ENCODE measurements at regions not wholly inside any gene's neighbourhood (a gene's known extent, or its start where the extent isn't known, plus 50 kb on each side); places are given as distances from the start of the nearest gene placed in this dataset.
"Not testable (repeated sequence)": the region's sequence is repeated elsewhere in the genome, so short reads cannot be mapped to it uniquely, and the experiment has no call there.

GRCh38 chr4:132071815-132072214 lies 1077.3 kb upstream of the PCDH10 start:
- intact Hi-C loops (cut with DNase I), result no loop called here
- no peak for DNase-seq

- intact Hi-C loops (cut with DNase I), result no loop called here
- no peak for DNase-seq
Observed at GRCh38 chr4:132076829-132077228, 1072.3 kb upstream of the PCDH10 start.

GRCh38 chr4:132085105-132085504 lies 1064.0 kb upstream of the PCDH10 start:
- intact Hi-C loops (cut with DNase I), result no loop called here
- no peak for DNase-seq

GRCh38 chr4:132094017-132094416 lies 1055.1 kb upstream of the PCDH10 start:
- intact Hi-C loops (cut with DNase I), result no loop called here
- DNase-seq, result no peak

GRCh38 chr4:132097041-132097440 lies 1052.1 kb upstream of the PCDH10 start:
- no peak for DNase-seq

GRCh38 chr4:132101526-132101925 lies 1047.6 kb upstream of the PCDH10 start:
- intact Hi-C loops (cut with DNase I), result no loop called here
- no peak for DNase-seq

More at GRCh38 chr4:132097041-132097440, 1052.1 kb upstream of the PCDH10 start:
- intact Hi-C loops (cut with DNase I), result no loop called here

- intact Hi-C loops (cut with DNase I), result no loop called here
- no peak for DNase-seq
Observed at GRCh38 chr4:132108784-132109183, 1040.3 kb upstream of the PCDH10 start.

GRCh38 chr4:132114885-132115284 lies 1034.2 kb upstream of the PCDH10 start:
- intact Hi-C loops (cut with DNase I), result no loop called here

GRCh38 chr4:132122741-132123140 lies 1026.4 kb upstream of the PCDH10 start:
- intact Hi-C loops (cut with DNase I); DNase-seq: not testable (repeated sequence)

More at GRCh38 chr4:132114885-132115284, 1034.2 kb upstream of the PCDH10 start:
- DNase-seq, result no peak

GRCh38 chr4:132123870-132124623 lies 1025.0 kb upstream of the PCDH10 start:
- intact Hi-C loops (cut with DNase I), result no loop called here
- no peak for DNase-seq

- intact Hi-C loops (cut with DNase I), result no loop called here
- no peak for DNase-seq
Observed at GRCh38 chr4:132124624-132124974, 1024.5 kb upstream of the PCDH10 start.

- intact Hi-C loops (cut with DNase I), result no loop called here
- DNase-seq, result no peak
Observed at GRCh38 chr4:132125131-132125530, 1024.0 kb upstream of the PCDH10 start.

- no peak for DNase-seq
Observed at GRCh38 chr4:132132433-132132832, 1016.7 kb upstream of the PCDH10 start.

GRCh38 chr4:132169660-132170059 lies 979.4 kb upstream of the PCDH10 start:
- intact Hi-C loops (cut with DNase I), result no loop called here

More at GRCh38 chr4:132132433-132132832, 1016.7 kb upstream of the PCDH10 start:
- intact Hi-C loops (cut with DNase I), result no loop called here

GRCh38 chr4:132180020-132180427 lies 969.1 kb upstream of the PCDH10 start:
- intact Hi-C loops (cut with DNase I), result no loop called here
- no peak for DNase-seq

More at GRCh38 chr4:132169660-132170059, 979.4 kb upstream of the PCDH10 start:
- DNase-seq, result no peak

- intact Hi-C loops (cut with DNase I), result no loop called here
- DNase-seq, result no peak
Observed at GRCh38 chr4:132195176-132195575, 953.9 kb upstream of the PCDH10 start.

- intact Hi-C loops (cut with DNase I), result no loop called here
- no peak for DNase-seq
Observed at GRCh38 chr4:132203618-132204017, 945.5 kb upstream of the PCDH10 start.

- intact Hi-C loops (cut with DNase I), result no loop called here
Observed at GRCh38 chr4:132214519-132214918, 934.6 kb upstream of the PCDH10 start.

GRCh38 chr4:132218406-132218805 lies 930.7 kb upstream of the PCDH10 start:
- no peak for DNase-seq
- intact Hi-C loops (cut with DNase I), result no loop called here

More at GRCh38 chr4:132214519-132214918, 934.6 kb upstream of the PCDH10 start:
- no peak for DNase-seq

GRCh38 chr4:132227151-132227856 lies 921.8 kb upstream of the PCDH10 start:
- DNase-seq, result no peak
- intact Hi-C loops (cut with DNase I), result no loop called here

- intact Hi-C loops (cut with DNase I); DNase-seq: not testable (repeated sequence)
Observed at GRCh38 chr4:132227857-132228165, 921.3 kb upstream of the PCDH10 start.
